HCT116 (cell line): ENCODE measurements at regions not wholly inside any gene's neighbourhood (a gene's known extent, or its start where the extent isn't known, plus 50 kb on each side); places are given as distances from the start of the nearest gene placed in this dataset.

ENCODE experiments used
- ATAC-seq: fragments of 200-7000 bp; cut with Tn5 transposase; 2 replicates; pipeline ENCODE4 v1.9.1; 2020; ENCODE audit warnings: mild to moderate bottlenecking, moderate library complexity
- BruUV-seq: library from RNA; stranded (reverse); fragments of 400-500 nt; replicated peaks from 2 replicates; lab custom pipeline; 2021; lab: Mats Ljungman, UMichigan
- CTCF ChIA-PET: fragments of 300-600 bp; sonication (Branson Sonifier 250); formaldehyde crosslinking; loops from one replicate; lab custom pipeline; 2021; ENCODE audit warnings: antibody characterized with exemption; lab: Charles Lee
- POLR2A ChIA-PET: fragments of 300-600, 350-600 bp; sonication (Branson Sonifier 250); formaldehyde crosslinking; loops from one replicate; lab custom pipeline; 2021; ENCODE audit warnings: antibody characterized with exemption; lab: Charles Lee
- RAD21 ChIA-PET, 2 experiments: fragments of 300-600 bp; sonication (Branson Sonifier 250); formaldehyde crosslinking; loops; one replicate each; lab custom pipeline; 2023; ENCODE audit warnings: low total read pairs in 2 of 2; ENCODE audit not compliant: uncharacterized antibody in 2 of 2, unreplicated experiment in 2 of 2, low non-redundant PET in 1 of 2; lab: Charles Lee
- DNase-seq: peaks from one replicate; pipeline ENCODE4 v3.0.0-alpha.2; 2010; ENCODE audit warnings: low read depth, low spot score
- H2AFZ ChIP-seq: fragments of 200-600 bp; shearing (Covaris generic), sonication (generic); 2 replicates; pipeline ENCODE4 v1.6.1; 2017; ENCODE audit warnings: low read depth, mixed run types, mixed read lengths, antibody characterized with exemption, low read length; ENCODE audit not compliant: poor library complexity, severe bottlenecking
- H3K27ac ChIP-seq: 2 replicates; pipeline ENCODE4 v1.5.1; 2012; ENCODE audit warnings: low read depth, low read length
- H3K27me3 ChIP-seq: fragments of 200-600 bp; sonication (generic); 2 replicates; pipeline ENCODE4 v1.6.1; 2016; ENCODE audit warnings: mixed run types, low read length, mixed read lengths; ENCODE audit not compliant: insufficient read depth
- H3K36me3 ChIP-seq, 2 experiments: fragments of 200-500 bp in 1 of 2; fragments of 200-600 bp in 1 of 2; sonication (Bioruptor generic) in 1 of 2; sonication (generic) in 1 of 2; 2 replicates each; pipeline versions ENCODE4 v1.5.1 to v1.6.1; 2014 to 2016; ENCODE audit warnings: low read length in 2 of 2, inconsistent platforms in 1 of 2, mixed read lengths in 1 of 2, mixed run types in 1 of 2; ENCODE audit not compliant: insufficient read depth in 2 of 2, control insufficient read depth in 1 of 2
- H3K4me1 ChIP-seq, 2 experiments: fragments of 200-600 bp in 1 of 2; sonication (generic) in 1 of 2; 2 replicates each; pipeline versions ENCODE4 v1.5.1 to v1.6.1; 2012 to 2017; ENCODE audit warnings: low read length in 2 of 2, inconsistent platforms in 1 of 2, mild to moderate bottlenecking in 1 of 2, mixed read lengths in 1 of 2, mixed run types in 1 of 2, moderate library complexity in 1 of 2; ENCODE audit not compliant: insufficient read depth in 2 of 2, control insufficient read depth in 1 of 2
- H3K4me2 ChIP-seq: fragments of 200-600 bp; sonication (generic); 2 replicates; pipeline ENCODE4 v1.6.1; 2017; ENCODE audit warnings: mixed run types, low read length, mixed read lengths
- H3K4me3 ChIP-seq, 2 experiments: fragments of 200-600 bp in 1 of 2; sonication (generic) in 1 of 2; replicated peaks in 1 of 2; 2 replicates each; pipeline ENCODE4 v1.5.1; 2011 to 2016; ENCODE audit warnings: low read length in 2 of 2, control low read depth in 1 of 2, low read depth in 1 of 2, mild to moderate bottlenecking in 1 of 2, mixed read lengths in 1 of 2, mixed run types in 1 of 2
- H3K79me2 ChIP-seq: fragments of 200-600 bp; sonication (generic); 2 replicates; pipeline ENCODE4 v1.6.1; 2017; ENCODE audit warnings: mild to moderate bottlenecking, mixed run types, low read length, moderate library complexity, mixed read lengths; ENCODE audit not compliant: insufficient read depth
- H3K9ac ChIP-seq: fragments of 200-600 bp; sonication (generic); 2 replicates; pipeline ENCODE4 v1.6.1; 2016; ENCODE audit warnings: low read length, mixed read lengths
- H3K9me2 ChIP-seq: fragments of 200-600 bp; sonication (generic), shearing (Covaris generic); 2 replicates; pipeline ENCODE4 v1.6.1; 2017; ENCODE audit warnings: mixed run types, mild to moderate bottlenecking, moderate library complexity; ENCODE audit not compliant: insufficient read depth
- H3K9me3 ChIP-seq, 2 experiments: fragments of 200-500 bp in 1 of 2; fragments of 200-600 bp in 1 of 2; sonication (Bioruptor generic) in 1 of 2; sonication (generic) in 1 of 2; 2 replicates each; pipeline ENCODE4 v1.6.1; 2014 to 2017; ENCODE audit warnings: low read length in 2 of 2, mixed read lengths in 2 of 2, inconsistent platforms in 1 of 2, low read depth in 1 of 2, mild to moderate bottlenecking in 1 of 2, mixed run types in 1 of 2, moderate library complexity in 1 of 2; ENCODE audit not compliant: control insufficient read depth in 1 of 2, insufficient read depth in 1 of 2
- H4K20me1 ChIP-seq: fragments of 200-600 bp; sonication (generic), shearing (Covaris generic); 2 replicates; pipeline ENCODE4 v1.6.1; 2017; ENCODE audit warnings: mixed run types, mild to moderate bottlenecking, moderate library complexity; ENCODE audit not compliant: insufficient read depth
- EGR1 ChIP-seq: IDR thresholded peaks from 2 replicates; pipeline ENCODE4 v1.6.1; 2012; ENCODE audit warnings: low read depth
- EZH2 ChIP-seq: fragments of 200-600 bp; sonication (generic); IDR thresholded peaks from 2 replicates; pipeline ENCODE4 v1.6.1; 2017; ENCODE audit warnings: antibody characterized with exemption, mixed run types
- EZH2phosphoT487 ChIP-seq: fragments of 200-600 bp; IDR thresholded peaks from 2 replicates; pipeline ENCODE4 v1.6.1; 2018; ENCODE audit warnings: antibody characterized with exemption, borderline replicate concordance
- POLR2A ChIP-seq: IDR thresholded peaks from 2 replicates; pipeline ENCODE4 v1.7.0; 2011; ENCODE audit warnings: borderline replicate concordance; ENCODE audit not compliant: insufficient read depth, insufficient read length; ENCODE audit errors: extremely low read depth
- POLR2AphosphoS5 ChIP-seq: IDR thresholded peaks from 2 replicates; pipeline ENCODE4 v1.6.1; 2011; ENCODE audit warnings: mild to moderate bottlenecking, low read depth, low read length, moderate library complexity
- RAD21 ChIP-seq: IDR thresholded peaks from 2 replicates; pipeline ENCODE4 v1.6.1; 2012; ENCODE audit warnings: low read depth, mild to moderate bottlenecking
- SP1 ChIP-seq: IDR thresholded peaks from 2 replicates; pipeline ENCODE4 v1.6.1; 2012; ENCODE audit warnings: low read depth
- ZFX ChIP-seq: fragments of 450-650 bp; IDR thresholded peaks from 2 replicates; pipeline ENCODE4 v1.6.1; 2017
- intact Hi-C: fragments of 100-400 bp; cut with micrococcal nuclease; formaldehyde crosslinking; loops from 2 replicates; pipeline ENCODE4 v1.10.0; 2022
- TF ChIP-seq, protein P1 (sequence below), 3 experiments: fragments of 200-600 bp in 1 of 3; sonication (generic) in 1 of 3; IDR thresholded peaks in 2 of 3; conservative IDR thresholded peaks in 1 of 3; 2 replicates each; pipeline ENCODE4 v1.5.1; 2012 to 2017; ENCODE audit warnings: low read depth in 2 of 3, low read length in 2 of 3, antibody characterized with exemption in 1 of 3, borderline replicate concordance in 1 of 3, control low read depth in 1 of 3, mild to moderate bottlenecking in 1 of 3, mixed read lengths in 1 of 3, mixed run types in 1 of 3, moderate library complexity in 1 of 3; ENCODE audit not compliant: insufficient read depth in 1 of 3
- TF ChIP-seq, protein P2 (sequence below): IDR thresholded peaks from 2 replicates; pipeline ENCODE4 v1.6.1; 2012
- TF ChIP-seq, protein P3 (sequence below): IDR thresholded peaks from 2 replicates; pipeline ENCODE4 v1.6.1; 2012; ENCODE audit warnings: low read depth
- TF ChIP-seq, protein P4 (sequence below): IDR thresholded peaks from 2 replicates; pipeline ENCODE4 v1.6.1; 2012

DNA sequence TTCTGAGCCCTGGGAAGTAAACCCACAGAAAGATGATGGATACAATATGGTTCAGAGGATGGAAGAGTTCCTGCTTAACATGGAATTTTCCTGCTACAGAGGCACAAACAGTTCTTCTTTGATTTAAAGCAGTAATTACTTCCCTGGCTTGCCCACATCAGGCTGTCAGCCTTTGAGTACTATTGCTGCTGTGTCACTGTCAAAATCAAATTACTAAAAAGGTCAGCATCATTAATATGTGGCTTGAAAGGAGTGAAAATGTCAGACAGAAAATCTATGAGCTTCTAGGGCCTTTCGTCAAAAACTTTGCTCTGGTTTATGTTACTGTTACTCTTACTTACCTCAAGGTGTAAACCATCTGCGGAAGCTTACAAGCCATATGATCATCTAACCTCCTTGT lies 98.6 kb upstream of the DPT start (continued):
- TF ChIP-seq, protein P1, sequence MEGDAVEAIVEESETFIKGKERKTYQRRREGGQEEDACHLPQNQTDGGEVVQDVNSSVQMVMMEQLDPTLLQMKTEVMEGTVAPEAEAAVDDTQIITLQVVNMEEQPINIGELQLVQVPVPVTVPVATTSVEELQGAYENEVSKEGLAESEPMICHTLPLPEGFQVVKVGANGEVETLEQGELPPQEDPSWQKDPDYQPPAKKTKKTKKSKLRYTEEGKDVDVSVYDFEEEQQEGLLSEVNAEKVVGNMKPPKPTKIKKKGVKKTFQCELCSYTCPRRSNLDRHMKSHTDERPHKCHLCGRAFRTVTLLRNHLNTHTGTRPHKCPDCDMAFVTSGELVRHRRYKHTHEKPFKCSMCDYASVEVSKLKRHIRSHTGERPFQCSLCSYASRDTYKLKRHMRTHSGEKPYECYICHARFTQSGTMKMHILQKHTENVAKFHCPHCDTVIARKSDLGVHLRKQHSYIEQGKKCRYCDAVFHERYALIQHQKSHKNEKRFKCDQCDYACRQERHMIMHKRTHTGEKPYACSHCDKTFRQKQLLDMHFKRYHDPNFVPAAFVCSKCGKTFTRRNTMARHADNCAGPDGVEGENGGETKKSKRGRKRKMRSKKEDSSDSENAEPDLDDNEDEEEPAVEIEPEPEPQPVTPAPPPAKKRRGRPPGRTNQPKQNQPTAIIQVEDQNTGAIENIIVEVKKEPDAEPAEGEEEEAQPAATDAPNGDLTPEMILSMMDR (IDR thresholded peaks at IDR 0.05 in 2 of 3, conservative IDR thresholded peaks at IDR 0.05 in 1 of 3; ENCODE audit: borderline replicate concordance in 1 of 3, insufficient read depth in 1 of 3, low read depth in 2 of 3, low read length in 2 of 3): no peak
- TF ChIP-seq SP1 (no peak), EZH2phosphoT487 (no peak), EZH2 (no peak), EGR1 (no peak)
- TF ChIP-seq, protein P2, sequence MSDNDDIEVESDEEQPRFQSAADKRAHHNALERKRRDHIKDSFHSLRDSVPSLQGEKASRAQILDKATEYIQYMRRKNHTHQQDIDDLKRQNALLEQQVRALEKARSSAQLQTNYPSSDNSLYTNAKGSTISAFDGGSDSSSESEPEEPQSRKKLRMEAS: no peak
- TF ChIP-seq, protein P3, sequence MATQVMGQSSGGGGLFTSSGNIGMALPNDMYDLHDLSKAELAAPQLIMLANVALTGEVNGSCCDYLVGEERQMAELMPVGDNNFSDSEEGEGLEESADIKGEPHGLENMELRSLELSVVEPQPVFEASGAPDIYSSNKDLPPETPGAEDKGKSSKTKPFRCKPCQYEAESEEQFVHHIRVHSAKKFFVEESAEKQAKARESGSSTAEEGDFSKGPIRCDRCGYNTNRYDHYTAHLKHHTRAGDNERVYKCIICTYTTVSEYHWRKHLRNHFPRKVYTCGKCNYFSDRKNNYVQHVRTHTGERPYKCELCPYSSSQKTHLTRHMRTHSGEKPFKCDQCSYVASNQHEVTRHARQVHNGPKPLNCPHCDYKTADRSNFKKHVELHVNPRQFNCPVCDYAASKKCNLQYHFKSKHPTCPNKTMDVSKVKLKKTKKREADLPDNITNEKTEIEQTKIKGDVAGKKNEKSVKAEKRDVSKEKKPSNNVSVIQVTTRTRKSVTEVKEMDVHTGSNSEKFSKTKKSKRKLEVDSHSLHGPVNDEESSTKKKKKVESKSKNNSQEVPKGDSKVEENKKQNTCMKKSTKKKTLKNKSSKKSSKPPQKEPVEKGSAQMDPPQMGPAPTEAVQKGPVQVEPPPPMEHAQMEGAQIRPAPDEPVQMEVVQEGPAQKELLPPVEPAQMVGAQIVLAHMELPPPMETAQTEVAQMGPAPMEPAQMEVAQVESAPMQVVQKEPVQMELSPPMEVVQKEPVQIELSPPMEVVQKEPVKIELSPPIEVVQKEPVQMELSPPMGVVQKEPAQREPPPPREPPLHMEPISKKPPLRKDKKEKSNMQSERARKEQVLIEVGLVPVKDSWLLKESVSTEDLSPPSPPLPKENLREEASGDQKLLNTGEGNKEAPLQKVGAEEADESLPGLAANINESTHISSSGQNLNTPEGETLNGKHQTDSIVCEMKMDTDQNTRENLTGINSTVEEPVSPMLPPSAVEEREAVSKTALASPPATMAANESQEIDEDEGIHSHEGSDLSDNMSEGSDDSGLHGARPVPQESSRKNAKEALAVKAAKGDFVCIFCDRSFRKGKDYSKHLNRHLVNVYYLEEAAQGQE: no peak

DNA sequence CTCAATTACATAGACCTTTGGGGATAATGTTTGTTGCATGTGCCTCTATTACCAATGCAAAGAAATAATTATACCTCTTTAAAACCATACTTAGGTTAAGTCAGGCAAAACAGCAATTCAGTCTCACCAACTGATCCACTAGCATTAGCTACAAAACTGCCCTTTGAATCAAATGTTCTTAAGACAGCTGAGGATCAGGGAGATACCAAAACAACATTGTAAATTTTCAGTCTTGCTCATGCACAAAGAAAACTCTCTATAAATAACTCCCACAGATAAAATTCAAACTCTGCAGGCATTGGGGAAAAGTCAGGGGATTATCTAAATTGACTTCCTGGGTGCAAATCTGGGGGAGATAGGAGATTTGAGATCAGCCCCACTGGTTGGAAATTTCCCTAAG lies 100.9 kb upstream of the DPT start:
- Histone ChIP-seq H3K27ac (no peak overlapping the region), H3K9me3 (no peaks in the 10 kb centered on the region), H2AFZ (no peak overlapping the region), H3K4me3 (no peak overlapping the region), H3K79me2 (no peaks in the 10 kb centered on the region), H3K4me2 (no peak overlapping the region), H3K36me3 (no peaks in the 10 kb centered on the region), H3K27me3 (no peaks in the 10 kb centered on the region), H3K9ac (no peak overlapping the region), H3K4me1 (no peaks in the 10 kb centered on the region), H3K9me2 (no peaks in the 10 kb centered on the region), H4K20me1 (no peaks in the 10 kb centered on the region)
- no TSS peak for BruUV-seq
- intact Hi-C loops: no loop called here
- ChIA-PET POLR2A (no interaction called here), CTCF (no interaction called here), RAD21 (no interaction called here)
- ATAC-seq: no peak
- DNase-seq: no peak
- TF ChIP-seq, protein P1 (IDR thresholded peaks at IDR 0.05 in 2 of 3, conservative IDR thresholded peaks at IDR 0.05 in 1 of 3; ENCODE audit: borderline replicate concordance in 1 of 3, insufficient read depth in 1 of 3, low read depth in 2 of 3, low read length in 2 of 3): no peak
- TF ChIP-seq RAD21: no peak
- no peak for TF ChIP-seq ZFX
- TF ChIP-seq, protein P4, sequence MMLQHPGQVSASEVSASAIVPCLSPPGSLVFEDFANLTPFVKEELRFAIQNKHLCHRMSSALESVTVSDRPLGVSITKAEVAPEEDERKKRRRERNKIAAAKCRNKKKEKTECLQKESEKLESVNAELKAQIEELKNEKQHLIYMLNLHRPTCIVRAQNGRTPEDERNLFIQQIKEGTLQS: no peak
- no peak for TF ChIP-seq POLR2A
- TF ChIP-seq, protein P3: no peak
- TF ChIP-seq POLR2AphosphoS5: no peak
- TF ChIP-seq EZH2: no peak
- TF ChIP-seq SP1: no peak
